Breast epithelium (tissue), 3 donors: ENCODE measurements at regions not wholly inside any gene's neighbourhood (a gene's known extent, or its start where the extent isn't known, plus 50 kb on each side); places are given as distances from the start of the nearest gene placed in this dataset.

Experiments
- CTCF ChIP-seq, 3 donors: fragments of 450-650 bp; IDR thresholded peaks; one replicate each; pipeline ENCODE4 v1.5.1; 2016 to 2017; ENCODE audit warnings: antibody characterized with exemption in 3 of 3, mild to moderate bottlenecking in 3 of 3, moderate library complexity in 3 of 3
- POLR2A ChIP-seq: fragments of 450-650 bp; IDR thresholded peaks from one replicate; pipeline ENCODE4 v1.6.1; 2016; ENCODE audit warnings: antibody characterized with exemption, mild to moderate bottlenecking, moderate library complexity

GRCh38 chr5:2566284-2566683, 185.2 kb downstream of the IRX2 start:
- TF ChIP-seq CTCF (IDR thresholded peaks at IDR 0.05) (no peak), POLR2A (no peak)
